Keratinocyte (primary cell): ENCODE measurements at regions not wholly inside any gene's neighbourhood (a gene's known extent, or its start where the extent isn't known, plus 50 kb on each side); places are given as distances from the start of the nearest gene placed in this dataset.

Experiments
- DNase-seq: peaks from one replicate; pipeline ENCODE4 v3.0.0-alpha.2; 2011; ENCODE audit warnings: low read depth, missing footprints, low spot score
- FAIRE-seq: peaks from 2 replicates; lab custom pipeline; 2011; peaks lifted over from hg19 to GRCh38; lab: Jason Lieb, UNC
- H2AFZ ChIP-seq: 2 replicates; pipeline ENCODE4 v1.6.0; 2012; ENCODE audit warnings: low read length, control low read depth, inconsistent platforms; ENCODE audit not compliant: control insufficient read depth
- H3K27ac ChIP-seq: 2 replicates; pipeline ENCODE4 v1.5.1; 2011; ENCODE audit warnings: low read length; ENCODE audit not compliant: control insufficient read depth, insufficient read depth
- H3K27me3 ChIP-seq: 3 replicates; pipeline ENCODE4 v1.6.0; 2011; ENCODE audit warnings: low read length; ENCODE audit not compliant: control insufficient read depth, insufficient read depth; ENCODE audit errors: extremely low read depth
- H3K36me3 ChIP-seq, 2 experiments: 2 replicates in 1 of 2; 3 replicates in 1 of 2; pipeline ENCODE4 v1.5.1; 2011; ENCODE audit warnings: low read length in 2 of 2, mild to moderate bottlenecking in 1 of 2; ENCODE audit not compliant: control insufficient read depth in 2 of 2, insufficient read depth in 2 of 2; ENCODE audit errors: extremely low read depth in 1 of 2
- H3K4me1 ChIP-seq: 3 replicates; pipeline ENCODE4 v1.5.1; 2011; ENCODE audit warnings: low read length; ENCODE audit not compliant: control insufficient read depth, insufficient read depth; ENCODE audit errors: extremely low read depth
- H3K4me2 ChIP-seq: 3 replicates; pipeline ENCODE4 v1.6.0; 2011; ENCODE audit warnings: low read depth, low read length; ENCODE audit not compliant: control insufficient read depth, insufficient read depth; ENCODE audit errors: extremely low read depth
- H3K4me3 ChIP-seq, 3 experiments: fragments of 200-600 bp in 1 of 3; sonication (generic) in 1 of 3; 2 replicates in 2 of 3; 3 replicates in 1 of 3; pipeline ENCODE4 v1.5.1; 2011 to 2016; ENCODE audit warnings: low read length in 3 of 3, mild to moderate bottlenecking in 3 of 3, control low read depth in 2 of 3, inconsistent platforms in 1 of 3, low read depth in 1 of 3, mixed read lengths in 1 of 3, mixed run types in 1 of 3, moderate library complexity in 1 of 3; ENCODE audit not compliant: control insufficient read depth in 2 of 3, insufficient read depth in 2 of 3; ENCODE audit errors: extremely low read depth in 1 of 3
- H3K79me2 ChIP-seq: 2 replicates; pipeline ENCODE4 v1.6.0; 2012; ENCODE audit warnings: low read length; ENCODE audit not compliant: control insufficient read depth, insufficient read depth
- H3K9ac ChIP-seq: 3 replicates; pipeline ENCODE4 v1.6.0; 2011; ENCODE audit warnings: low read length; ENCODE audit not compliant: control insufficient read depth, insufficient read depth; ENCODE audit errors: extremely low read depth
- H3K9me1 ChIP-seq: 3 replicates; pipeline ENCODE4 v1.6.0; 2011; ENCODE audit warnings: low read length; ENCODE audit not compliant: control insufficient read depth, insufficient read depth; ENCODE audit errors: extremely low read depth
- H3K9me3 ChIP-seq: 2 replicates; pipeline ENCODE4 v1.5.1; 2012; ENCODE audit warnings: low read depth, low read length; ENCODE audit not compliant: control insufficient read depth
- H4K20me1 ChIP-seq: 3 replicates; pipeline ENCODE4 v1.6.0; 2011; ENCODE audit warnings: low read length; ENCODE audit not compliant: control insufficient read depth, insufficient read depth; ENCODE audit errors: extremely low read depth
- EZH2 ChIP-seq: IDR thresholded peaks from one replicate; pipeline ENCODE4 v1.6.1; 2012; ENCODE audit warnings: inconsistent platforms, mild to moderate bottlenecking, low read length, moderate library complexity
- dilution Hi-C: fragments of 300-500 bp; cut with MboI; formaldehyde crosslinking; loops from one replicate; pipeline ENCODE4 v1.7.0; 2020; ENCODE audit warnings: low sequenced_read_pairs; ENCODE audit not compliant: extremely low pct_ligation_motif_present
- TF ChIP-seq, protein P1 (sequence below), 3 experiments: IDR thresholded peaks in 1 of 3; conservative IDR thresholded peaks in 1 of 3; optimal IDR thresholded peaks in 1 of 3; 2 replicates in 2 of 3; 3 replicates in 1 of 3; pipeline versions ENCODE3 to v1.5.1; 2011; ENCODE audit warnings: low read length in 3 of 3, mild to moderate bottlenecking in 3 of 3, moderate library complexity in 2 of 3, control low read depth in 1 of 3, inconsistent platforms in 1 of 3; ENCODE audit not compliant: insufficient read depth in 2 of 3; ENCODE audit errors: extremely low read depth in 1 of 3

DNA sequence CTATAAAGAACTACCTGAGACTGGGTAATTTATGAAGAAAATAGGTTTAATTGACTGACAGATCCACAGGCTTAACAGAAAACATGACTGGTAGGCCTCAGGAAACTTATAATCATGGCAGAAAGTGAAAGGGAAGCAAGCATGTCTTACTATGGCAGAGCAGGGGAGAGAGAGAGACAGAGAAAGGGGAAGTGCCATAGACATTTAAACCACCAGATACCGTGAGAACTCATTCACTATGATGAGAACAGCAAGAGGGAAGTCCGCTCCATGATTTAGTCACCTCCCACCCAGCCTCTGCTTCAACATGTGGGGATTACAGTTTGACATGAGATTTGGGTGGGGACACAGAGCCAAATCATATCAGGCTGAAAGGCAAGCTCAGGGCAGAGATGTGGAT lies 327.1 kb upstream of the DDI1 start:
- TF ChIP-seq, protein P1, sequence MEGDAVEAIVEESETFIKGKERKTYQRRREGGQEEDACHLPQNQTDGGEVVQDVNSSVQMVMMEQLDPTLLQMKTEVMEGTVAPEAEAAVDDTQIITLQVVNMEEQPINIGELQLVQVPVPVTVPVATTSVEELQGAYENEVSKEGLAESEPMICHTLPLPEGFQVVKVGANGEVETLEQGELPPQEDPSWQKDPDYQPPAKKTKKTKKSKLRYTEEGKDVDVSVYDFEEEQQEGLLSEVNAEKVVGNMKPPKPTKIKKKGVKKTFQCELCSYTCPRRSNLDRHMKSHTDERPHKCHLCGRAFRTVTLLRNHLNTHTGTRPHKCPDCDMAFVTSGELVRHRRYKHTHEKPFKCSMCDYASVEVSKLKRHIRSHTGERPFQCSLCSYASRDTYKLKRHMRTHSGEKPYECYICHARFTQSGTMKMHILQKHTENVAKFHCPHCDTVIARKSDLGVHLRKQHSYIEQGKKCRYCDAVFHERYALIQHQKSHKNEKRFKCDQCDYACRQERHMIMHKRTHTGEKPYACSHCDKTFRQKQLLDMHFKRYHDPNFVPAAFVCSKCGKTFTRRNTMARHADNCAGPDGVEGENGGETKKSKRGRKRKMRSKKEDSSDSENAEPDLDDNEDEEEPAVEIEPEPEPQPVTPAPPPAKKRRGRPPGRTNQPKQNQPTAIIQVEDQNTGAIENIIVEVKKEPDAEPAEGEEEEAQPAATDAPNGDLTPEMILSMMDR (optimal IDR thresholded peaks at IDR 0.05 in 1 of 3, IDR thresholded peaks at IDR 0.05 in 1 of 3, conservative IDR thresholded peaks at IDR 0.05 in 1 of 3; ENCODE audit: extremely low read depth in 1 of 3, insufficient read depth in 2 of 3, low read length in 3 of 3) = no peak
- TF ChIP-seq EZH2 = no peak
- no peak overlapping the region for H3K27ac ChIP-seq
- no peak for FAIRE-seq

DNA sequence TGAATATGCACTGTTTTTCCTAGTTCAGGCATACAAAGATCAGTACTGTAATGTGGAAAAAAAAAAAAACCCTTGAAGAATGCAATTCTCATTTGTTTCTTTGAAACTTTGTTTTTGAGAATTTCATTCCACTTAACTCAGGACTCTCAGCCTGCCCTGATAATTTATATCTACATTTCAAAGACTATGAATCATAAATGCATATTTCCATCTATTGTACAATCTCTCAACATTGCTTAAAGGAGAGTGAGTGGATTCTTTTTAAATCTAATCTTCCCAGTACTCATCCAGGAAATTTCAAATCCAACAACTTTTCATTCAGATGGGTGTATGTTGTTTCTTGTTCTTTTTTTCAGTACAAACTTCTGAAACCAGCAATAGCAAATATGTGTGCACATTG lies 322.2 kb upstream of the DDI1 start:
- dilution Hi-C loops = no loop called here
- no peaks in the 10 kb centered on the region for H3K79me2 ChIP-seq
- H3K4me2 ChIP-seq = no peak overlapping the region
- no peaks in the 10 kb centered on the region for H4K20me1 ChIP-seq
- H3K9ac ChIP-seq = no peak overlapping the region
- no peaks in the 10 kb centered on the region for H3K27me3 ChIP-seq
- H3K27ac ChIP-seq = no peak overlapping the region
- no peaks in the 10 kb centered on the region for H3K36me3 ChIP-seq
- TF ChIP-seq, protein P1 (optimal IDR thresholded peaks at IDR 0.05 in 1 of 3, IDR thresholded peaks at IDR 0.05 in 1 of 3, conservative IDR thresholded peaks at IDR 0.05 in 1 of 3; ENCODE audit: extremely low read depth in 1 of 3, insufficient read depth in 2 of 3, low read length in 3 of 3) = no peak
- no peak for TF ChIP-seq EZH2
- FAIRE-seq (no peak), DNase-seq (no peak)
- no peak overlapping the region for H2AFZ ChIP-seq
- no peaks in the 10 kb centered on the region for H3K4me1 ChIP-seq
- H3K4me3 ChIP-seq = no peak overlapping the region
- no peaks in the 10 kb centered on the region for H3K9me1 ChIP-seq
- H3K9me3 ChIP-seq = no peaks in the 10 kb centered on the region

More for the DNA sequence above, 327.1 kb upstream of the DDI1 start:
- Histone ChIP-seq H3K9me1 (no peaks in the 10 kb centered on the region), H3K4me1 (no peaks in the 10 kb centered on the region), H3K4me3 (no peak overlapping the region), H3K9me3 (no peaks in the 10 kb centered on the region), H3K9ac (no peak overlapping the region), H3K79me2 (no peaks in the 10 kb centered on the region), H2AFZ (no peak overlapping the region), H3K27me3 (no peaks in the 10 kb centered on the region), H3K36me3 (no peaks in the 10 kb centered on the region), H4K20me1 (no peaks in the 10 kb centered on the region), H3K4me2 (no peak overlapping the region)
- dilution Hi-C loops = no loop called here
- DNase-seq = no peak
